ENCODE measurements at regions not wholly inside any gene's neighbourhood (a gene's known extent, or its start where the extent isn't known, plus 50 kb on each side); places are given as distances from the start of the nearest gene placed in this dataset.

DNA sequence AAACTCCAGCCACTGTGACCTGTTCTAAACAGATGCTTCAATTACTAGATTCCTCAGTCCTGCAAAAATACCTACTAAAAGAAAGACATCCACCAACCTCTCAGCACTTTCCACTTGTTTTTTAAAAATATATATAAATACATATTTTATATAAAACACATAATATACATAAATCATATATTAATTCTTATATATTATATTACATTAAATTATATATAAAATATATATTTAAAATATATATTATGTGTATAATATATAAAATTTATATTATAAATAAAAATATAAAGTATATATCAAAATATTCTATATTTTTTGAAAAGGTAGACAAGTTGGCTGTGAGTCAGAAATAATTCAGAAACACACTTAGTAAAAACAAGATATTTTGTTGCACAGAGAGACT, 2371.8 kb upstream of the ACO1 start:
- no peak overlapping the region for H2BK15ac ChIP-seq (ENCODE audit: low read length)
- H3K23ac ChIP-seq (ENCODE audit: insufficient read length) = no peak overlapping the region
- H4K5ac ChIP-seq (ENCODE audit: insufficient read length, low read depth, low read length) = no peak overlapping the region
- no peak overlapping the region for H2BK12ac ChIP-seq (ENCODE audit: low read depth, low read length)
- no peak for DNase-seq (ENCODE audit: low read depth in 1 of 2, low spot score in 2 of 2)
- no peaks in the 10 kb centered on the region for H3K4me1 ChIP-seq (replicated peaks in 1 of 4; ENCODE audit: control insufficient read depth in 3 of 4, insufficient read depth in 4 of 4, low read length in 3 of 4)
- no peaks in the 10 kb centered on the region for H3K79me1 ChIP-seq (ENCODE audit: low read depth, low read length)
- no peak for FAIRE-seq
- no peak overlapping the region for H3K18ac ChIP-seq (ENCODE audit: extremely low read depth, low read length)
- H2BK120ac ChIP-seq (replicated peaks; ENCODE audit: low read depth, low read length) = no peak overlapping the region
- no peaks in the 10 kb centered on the region for H3K27me3 ChIP-seq (replicated peaks in 1 of 4; ENCODE audit: control insufficient read depth in 3 of 4, extremely low read depth in 1 of 4, insufficient read depth in 3 of 4, low read length in 3 of 4)
- H3K23me2 ChIP-seq (ENCODE audit: low read depth, low read length) = no peaks in the 10 kb centered on the region
- H2AFZ ChIP-seq (ENCODE audit: low read length) = no peak overlapping the region
- no peak for TF ChIP-seq TCF12 (IDR thresholded peaks at IDR 0.05; ENCODE audit: low read depth, low read length)
- TF ChIP-seq JUN (IDR thresholded peaks at IDR 0.05; ENCODE audit: low read depth, low read length) = no peak
- TF ChIP-seq TEAD4 (IDR thresholded peaks at IDR 0.05; ENCODE audit: low read depth, low read length) = no peak
- no peak for TF ChIP-seq GTF2F1 (IDR thresholded peaks at IDR 0.05; ENCODE audit: borderline replicate concordance, low read depth, low read length)
- TF ChIP-seq, protein P1, sequence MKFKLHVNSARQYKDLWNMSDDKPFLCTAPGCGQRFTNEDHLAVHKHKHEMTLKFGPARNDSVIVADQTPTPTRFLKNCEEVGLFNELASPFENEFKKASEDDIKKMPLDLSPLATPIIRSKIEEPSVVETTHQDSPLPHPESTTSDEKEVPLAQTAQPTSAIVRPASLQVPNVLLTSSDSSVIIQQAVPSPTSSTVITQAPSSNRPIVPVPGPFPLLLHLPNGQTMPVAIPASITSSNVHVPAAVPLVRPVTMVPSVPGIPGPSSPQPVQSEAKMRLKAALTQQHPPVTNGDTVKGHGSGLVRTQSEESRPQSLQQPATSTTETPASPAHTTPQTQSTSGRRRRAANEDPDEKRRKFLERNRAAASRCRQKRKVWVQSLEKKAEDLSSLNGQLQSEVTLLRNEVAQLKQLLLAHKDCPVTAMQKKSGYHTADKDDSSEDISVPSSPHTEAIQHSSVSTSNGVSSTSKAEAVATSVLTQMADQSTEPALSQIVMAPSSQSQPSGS (IDR thresholded peaks at IDR 0.05; ENCODE audit: low read length) = no peak
- TF ChIP-seq, protein P2, sequence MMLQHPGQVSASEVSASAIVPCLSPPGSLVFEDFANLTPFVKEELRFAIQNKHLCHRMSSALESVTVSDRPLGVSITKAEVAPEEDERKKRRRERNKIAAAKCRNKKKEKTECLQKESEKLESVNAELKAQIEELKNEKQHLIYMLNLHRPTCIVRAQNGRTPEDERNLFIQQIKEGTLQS (IDR thresholded peaks at IDR 0.05; ENCODE audit: insufficient read depth, low read depth, low read length) = no peak
- TF ChIP-seq POLR2AphosphoS5 (IDR thresholded peaks at IDR 0.05; ENCODE audit: low read depth, low read length) = no peak
- TF ChIP-seq SIRT6 (IDR thresholded peaks at IDR 0.05; ENCODE audit: low read length) = no peak
- TF ChIP-seq CHD1 (IDR thresholded peaks at IDR 0.05; ENCODE audit: low read depth, low read length) = no peak
- H3K9me3 ChIP-seq (ENCODE audit: insufficient read depth in 2 of 2, low read depth in 1 of 2, low read length in 1 of 2) = no peaks in the 10 kb centered on the region
- no peak overlapping the region for H3K4me3 ChIP-seq (ENCODE audit: extremely low read depth in 1 of 4, insufficient read depth in 2 of 4, low read depth in 3 of 4, low read length in 4 of 4)
- H3K79me2 ChIP-seq (ENCODE audit: control insufficient read depth in 1 of 2, insufficient read depth in 2 of 2, low read length in 2 of 2) = no peaks in the 10 kb centered on the region
- no peak overlapping the region for H3K27ac ChIP-seq (ENCODE audit: low read depth, low read length)
- H4K91ac ChIP-seq (replicated peaks; ENCODE audit: insufficient read length, low read length) = no peak overlapping the region
- POLR2A ChIA-PET (ENCODE audit: partially characterized antibody) = no interaction called here
- H3K4me2 ChIP-seq (ENCODE audit: insufficient read depth in 1 of 2, low read depth in 2 of 2, low read length in 2 of 2) = no peak overlapping the region
- no peak overlapping the region for H3K4ac ChIP-seq (replicated peaks; ENCODE audit: insufficient read length, low read depth, low read length)
- no peak overlapping the region for H2BK20ac ChIP-seq (ENCODE audit: low read length)
- H4K8ac ChIP-seq (ENCODE audit: extremely low read depth, insufficient read depth, low read length) = no peak overlapping the region
- no peaks in the 10 kb centered on the region for H3K36me3 ChIP-seq (ENCODE audit: control insufficient read depth in 2 of 4, insufficient read depth in 4 of 4, low read length in 3 of 4)
- CTCF ChIA-PET (ENCODE audit: partially characterized antibody) = no interaction called here
- H3K9ac ChIP-seq (replicated peaks in 1 of 4; ENCODE audit: extremely low read depth in 1 of 4, low read depth in 3 of 4, low read length in 3 of 4) = no peak overlapping the region
- no peak overlapping the region for H2AK5ac ChIP-seq (ENCODE audit: low read depth, low read length)
- no peak overlapping the region for H3K14ac ChIP-seq (ENCODE audit: insufficient read length)
- no peak overlapping the region for H3K56ac ChIP-seq (replicated peaks; ENCODE audit: insufficient read length, low read depth, low read length)
- no peaks in the 10 kb centered on the region for H4K20me1 ChIP-seq (replicated peaks in 1 of 2; ENCODE audit: control insufficient read depth in 1 of 2, insufficient read depth in 2 of 2, low read length in 2 of 2)
- H2BK5ac ChIP-seq (ENCODE audit: low read depth, low read length) = no peak overlapping the region
